Thoracic aorta (tissue), 2 donors: ENCODE measurements at regions not wholly inside any gene's neighbourhood (a gene's known extent, or its start where the extent isn't known, plus 50 kb on each side); places are given as distances from the start of the nearest gene placed in this dataset.

Experiments
- ATAC-seq: fragments of 150-250 bp; one replicate; pipeline ENCODE4 v1.8.0; 2017; ENCODE audit warnings: low read depth; ENCODE audit not compliant: insufficient number of reproducible peaks, low FRiP score
- DNase-seq: peaks from one replicate; pipeline ENCODE4 v3.0.0-alpha.2; 2020; ENCODE audit warnings: low spot score
- H3K27ac ChIP-seq, 2 donors: fragments of 200-600 bp; sonication (generic); 1 replicate in 1 of 2; 2 replicates in 1 of 2; pipeline ENCODE4 v1.5.1; 2016; ENCODE audit warnings: mild to moderate bottlenecking in 2 of 2, moderate library complexity in 2 of 2
- H3K27me3 ChIP-seq: fragments of 200-600 bp; sonication (generic); replicated peaks from 2 replicates; pipeline ENCODE4 v1.6.0; 2016; ENCODE audit warnings: mild to moderate bottlenecking; ENCODE audit not compliant: insufficient read depth
- H3K36me3 ChIP-seq: fragments of 200-600 bp; sonication (generic); one replicate; pipeline ENCODE4 v1.5.1; 2016
- H3K4me1 ChIP-seq, 2 donors: fragments of 200-600 bp; sonication (generic); 1 replicate in 1 of 2; 2 replicates in 1 of 2; pipeline versions ENCODE4 v1.5.1 to v1.6.0; 2016; ENCODE audit warnings: low read depth in 2 of 2, mild to moderate bottlenecking in 1 of 2; ENCODE audit not compliant: control insufficient read depth in 1 of 2
- H3K4me3 ChIP-seq: fragments of 200-600 bp; sonication (generic); 2 replicates; pipeline ENCODE4 v1.5.1; 2016; ENCODE audit warnings: mild to moderate bottlenecking
- H3K9me3 ChIP-seq: fragments of 200-600 bp; sonication (generic); 2 replicates; pipeline ENCODE4 v1.5.1; 2016
- TF ChIP-seq, protein P1 (sequence below): fragments of 200-600 bp; sonication (generic); IDR thresholded peaks from one replicate; pipeline ENCODE4 v1.5.1; 2019; ENCODE audit warnings: antibody characterized with exemption

- no peaks in the 10 kb centered on the region for H3K4me1 ChIP-seq
- no peak overlapping the region for H3K4me3 ChIP-seq
- TF ChIP-seq, protein P1, sequence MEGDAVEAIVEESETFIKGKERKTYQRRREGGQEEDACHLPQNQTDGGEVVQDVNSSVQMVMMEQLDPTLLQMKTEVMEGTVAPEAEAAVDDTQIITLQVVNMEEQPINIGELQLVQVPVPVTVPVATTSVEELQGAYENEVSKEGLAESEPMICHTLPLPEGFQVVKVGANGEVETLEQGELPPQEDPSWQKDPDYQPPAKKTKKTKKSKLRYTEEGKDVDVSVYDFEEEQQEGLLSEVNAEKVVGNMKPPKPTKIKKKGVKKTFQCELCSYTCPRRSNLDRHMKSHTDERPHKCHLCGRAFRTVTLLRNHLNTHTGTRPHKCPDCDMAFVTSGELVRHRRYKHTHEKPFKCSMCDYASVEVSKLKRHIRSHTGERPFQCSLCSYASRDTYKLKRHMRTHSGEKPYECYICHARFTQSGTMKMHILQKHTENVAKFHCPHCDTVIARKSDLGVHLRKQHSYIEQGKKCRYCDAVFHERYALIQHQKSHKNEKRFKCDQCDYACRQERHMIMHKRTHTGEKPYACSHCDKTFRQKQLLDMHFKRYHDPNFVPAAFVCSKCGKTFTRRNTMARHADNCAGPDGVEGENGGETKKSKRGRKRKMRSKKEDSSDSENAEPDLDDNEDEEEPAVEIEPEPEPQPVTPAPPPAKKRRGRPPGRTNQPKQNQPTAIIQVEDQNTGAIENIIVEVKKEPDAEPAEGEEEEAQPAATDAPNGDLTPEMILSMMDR: no peak
- ATAC-seq: no peak
- no peak for DNase-seq
- H3K27me3 ChIP-seq: no peaks in the 10 kb centered on the region
- peaks cover 19% of the 10 kb centered on the region for H3K9me3 ChIP-seq
- H3K36me3 ChIP-seq: no peaks in the 10 kb centered on the region
- no peak overlapping the region for H3K27ac ChIP-seq
Observed at GRCh38 chr5:159385536-159385935, 55.2 kb upstream of the IL12B start.

GRCh38 chr5:159386028-159386711 lies 55.9 kb upstream of the IL12B start:
- no peak for DNase-seq
- H3K9me3 ChIP-seq: peaks cover 19% of the 10 kb centered on the region
- TF ChIP-seq, protein P1: no peak
- H3K36me3 ChIP-seq: no peaks in the 10 kb centered on the region
- no peak overlapping the region for H3K4me3 ChIP-seq
- H3K27me3 ChIP-seq: no peaks in the 10 kb centered on the region
- H3K27ac ChIP-seq: no peak overlapping the region
- H3K4me1 ChIP-seq: no peaks in the 10 kb centered on the region
- ATAC-seq: no peak

DNA sequence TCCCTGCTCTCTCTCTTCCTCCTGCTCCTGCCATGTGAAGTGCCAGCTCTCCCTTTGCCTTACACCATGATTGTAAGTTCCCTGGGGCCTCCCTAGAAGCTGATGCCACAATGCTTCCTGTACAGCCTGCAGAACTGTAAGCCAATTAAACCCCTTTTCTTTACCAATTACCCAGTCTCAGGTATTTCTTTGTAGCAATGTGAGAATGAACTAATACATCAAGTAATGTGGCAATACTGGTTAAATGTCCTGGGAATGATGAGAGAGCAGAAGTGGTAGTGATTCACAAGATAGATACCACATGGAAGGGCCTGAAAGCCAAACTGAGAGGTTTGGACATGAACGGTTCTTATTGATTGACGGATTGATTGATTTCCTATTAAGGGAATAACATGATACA lies 62.6 kb upstream of the IL12B start:
- TF ChIP-seq, protein P1: no peak
- Histone ChIP-seq H3K27me3 (no peaks in the 10 kb centered on the region), H3K4me1 (no peaks in the 10 kb centered on the region), H3K4me3 (no peak overlapping the region), H3K36me3 (no peaks in the 10 kb centered on the region), H3K9me3 (peaks cover under 1% of the 10 kb centered on the region), H3K27ac (no peak overlapping the region)
- no peak for ATAC-seq
- no peak for DNase-seq

GRCh38 chr5:159393854-159394274 lies 63.6 kb upstream of the IL12B start:
- H3K27me3 ChIP-seq: no peaks in the 10 kb centered on the region
- H3K27ac ChIP-seq: no peak overlapping the region
- no peaks in the 10 kb centered on the region for H3K9me3 ChIP-seq
- H3K36me3 ChIP-seq: no peaks in the 10 kb centered on the region
- DNase-seq (no peak), ATAC-seq (no peak)
- H3K4me3 ChIP-seq: no peak overlapping the region
- H3K4me1 ChIP-seq: no peaks in the 10 kb centered on the region
- TF ChIP-seq, protein P1: no peak

GRCh38 chr5:159395202-159395601 lies 64.9 kb upstream of the IL12B start:
- ATAC-seq (no peak), DNase-seq (no peak)
- Histone ChIP-seq H3K36me3 (no peaks in the 10 kb centered on the region), H3K4me1 (no peaks in the 10 kb centered on the region), H3K27ac (no peak overlapping the region), H3K9me3 (no peaks in the 10 kb centered on the region), H3K27me3 (no peaks in the 10 kb centered on the region), H3K4me3 (no peak overlapping the region)
- TF ChIP-seq, protein P1: no peak
